GM19043 (cell line): ENCODE measurements at regions not wholly inside any gene's neighbourhood (a gene's known extent, or its start where the extent isn't known, plus 50 kb on each side); places are given as distances from the start of the nearest gene placed in this dataset.

Experiments used
- ATAC-seq: cut with Tn5 transposase; IDR thresholded peaks from one replicate; pipeline ENCODE4 v1.9.1; 2021; ENCODE audit warnings: low read depth; ENCODE audit not compliant: unreplicated experiment

DNA sequence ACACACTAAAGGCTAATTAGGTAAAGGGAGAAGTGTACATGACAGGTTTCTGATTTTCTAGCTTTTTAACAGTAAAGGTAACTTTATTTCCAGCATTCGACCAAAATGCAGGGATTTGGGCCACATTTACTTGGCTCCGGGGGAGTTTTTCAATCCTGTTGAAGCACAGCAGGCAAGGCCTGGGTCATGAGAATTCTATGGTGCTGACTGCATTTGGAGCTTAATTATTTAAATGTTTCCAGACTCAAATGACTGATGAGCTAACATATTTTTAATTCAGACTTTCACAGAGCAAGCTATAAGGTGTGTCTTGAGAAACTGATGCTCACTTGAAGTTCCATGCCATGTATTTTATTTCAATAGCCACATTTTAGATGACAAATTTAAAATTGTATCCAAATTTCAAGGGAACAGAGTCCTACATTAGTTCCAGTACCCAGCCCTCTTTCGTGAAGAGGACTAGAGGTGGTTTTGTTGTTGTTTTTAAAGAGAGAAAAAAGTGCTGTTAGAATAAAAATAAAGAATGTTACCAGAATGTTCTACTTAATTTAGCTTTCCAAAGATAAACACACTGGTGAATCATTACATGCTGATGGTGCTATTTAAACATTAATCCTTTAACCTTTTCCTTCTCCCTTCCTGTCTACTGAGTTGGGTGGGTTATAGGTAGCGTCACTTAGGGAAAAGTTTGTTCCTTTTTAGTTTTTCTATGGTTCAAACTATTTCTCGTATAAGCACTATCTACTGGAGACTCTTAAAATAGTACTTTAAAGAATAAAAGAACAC is 82.3 kb upstream of the PHACTR2 start:
- ATAC-seq, result no peak

DNA sequence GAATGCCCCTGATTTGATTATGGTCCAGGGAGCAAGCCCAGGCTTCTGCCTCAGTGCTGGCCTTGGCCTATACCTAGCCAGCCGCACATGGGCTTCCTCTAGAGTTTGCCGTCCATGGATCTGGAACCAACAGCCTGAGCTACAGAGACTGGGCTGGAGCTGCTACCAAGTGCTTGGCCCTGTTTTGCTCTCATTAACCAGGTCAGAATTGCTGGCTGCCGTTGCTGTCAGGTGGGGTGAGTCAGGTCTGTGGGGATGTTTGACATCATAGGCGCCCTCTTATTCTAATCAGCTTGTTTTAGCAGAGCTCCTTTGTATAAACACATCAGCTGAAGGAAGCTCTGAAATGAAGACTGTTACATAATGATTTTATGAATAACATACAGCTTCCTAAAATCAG is 83.1 kb upstream of the PHACTR2 start:
- ATAC-seq, result no peak

DNA sequence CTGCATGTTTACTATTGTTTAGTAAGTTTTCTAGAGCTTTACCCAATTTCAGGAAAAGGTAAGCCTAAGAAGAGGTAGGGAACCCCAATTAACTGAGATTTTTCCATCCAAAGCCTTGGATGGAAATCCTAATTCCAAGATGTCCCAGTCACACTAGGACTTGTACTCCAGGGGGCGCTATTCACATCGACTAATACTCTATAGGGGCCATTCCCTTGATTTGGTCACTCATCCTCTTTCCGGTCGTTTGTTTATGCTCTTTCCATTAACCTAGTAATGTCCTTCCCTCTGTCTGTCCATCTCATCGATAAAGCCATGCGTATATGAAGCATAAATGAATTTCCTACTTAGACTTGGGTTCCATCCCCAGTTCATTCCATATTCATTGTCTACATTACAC is 80.8 kb upstream of the FUCA2 start:
- ATAC-seq, result no peak

DNA sequence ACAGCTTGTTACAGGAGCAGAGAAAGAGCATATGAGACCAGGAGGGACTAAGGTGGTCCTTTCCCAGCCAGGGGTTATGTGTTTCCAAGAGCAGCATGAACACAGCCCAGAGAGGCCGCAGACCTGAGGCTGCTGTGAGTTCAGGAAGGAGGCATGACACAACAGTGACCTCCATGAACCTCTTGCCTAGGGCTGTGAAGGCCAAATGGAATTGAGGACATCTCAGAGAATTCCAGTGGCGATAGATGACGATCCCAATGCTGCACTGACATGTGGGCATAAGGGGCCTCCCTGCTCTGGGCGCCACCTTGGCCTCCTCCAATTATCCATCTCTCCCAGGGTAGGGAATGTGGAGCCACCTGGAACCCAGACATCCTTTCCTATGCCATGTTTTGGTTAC is 79.9 kb upstream of the FUCA2 start:
- ATAC-seq, result no peak

DNA sequence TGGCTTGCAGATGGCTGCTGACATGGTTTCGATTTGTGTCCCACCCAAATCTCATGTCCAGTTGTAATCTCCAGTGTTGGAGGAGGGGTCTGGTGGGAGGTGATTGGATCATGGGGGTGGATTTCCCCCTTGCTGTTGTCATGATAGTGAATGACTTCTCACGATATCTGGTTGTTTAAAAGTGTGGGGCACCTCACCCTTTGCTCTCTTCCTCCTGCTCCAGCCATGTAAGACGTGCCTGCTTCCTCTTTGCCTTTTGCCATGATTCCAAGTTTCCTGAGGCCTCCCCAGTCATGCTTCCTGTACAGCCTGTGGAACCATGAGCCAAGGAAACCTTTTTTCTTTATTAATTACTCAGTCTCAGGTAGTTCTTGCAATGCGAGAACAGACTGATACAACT is 77.6 kb upstream of the FUCA2 start:
- no peak for ATAC-seq

DNA sequence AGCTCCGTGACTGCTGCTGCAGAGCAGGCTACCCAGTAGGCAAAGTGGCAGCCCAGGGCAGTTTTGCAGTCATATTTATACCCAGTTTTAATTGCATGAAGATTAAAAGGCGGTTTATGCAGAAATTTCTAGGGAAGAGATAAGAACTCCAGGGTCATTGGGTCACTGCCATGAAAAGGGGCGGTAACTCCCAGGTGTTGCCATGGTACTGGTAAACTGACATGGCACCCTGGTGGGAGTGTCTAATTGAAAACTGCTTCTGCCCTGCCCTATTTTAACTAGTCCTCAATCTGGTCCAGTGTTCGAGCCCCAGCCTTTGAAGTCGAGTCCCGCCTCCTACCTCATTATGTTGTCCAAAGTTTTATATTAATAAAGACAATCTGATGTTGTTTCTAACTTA is 75.0 kb upstream of the FUCA2 start:
- ATAC-seq, result no peak

DNA sequence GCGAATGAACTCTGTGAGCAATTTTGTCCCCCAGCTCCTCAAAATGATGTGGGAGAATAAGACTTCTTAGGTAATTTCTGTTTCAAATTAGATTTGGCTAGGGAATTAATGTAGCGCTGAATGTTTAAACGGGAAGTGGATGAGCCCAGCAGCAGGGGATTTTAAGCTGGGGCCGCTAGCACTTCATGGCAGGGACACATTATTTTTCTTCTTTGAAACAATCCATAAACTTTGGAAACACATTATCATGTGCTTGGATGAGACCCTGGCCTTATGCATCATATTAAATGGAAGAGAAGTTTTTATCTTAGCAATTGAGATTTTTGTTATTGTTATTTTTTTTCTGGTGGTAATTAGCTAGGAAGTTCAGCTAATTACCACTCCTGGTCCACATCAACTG is 74.2 kb upstream of the FUCA2 start:
- ATAC-seq, result no peak

DNA sequence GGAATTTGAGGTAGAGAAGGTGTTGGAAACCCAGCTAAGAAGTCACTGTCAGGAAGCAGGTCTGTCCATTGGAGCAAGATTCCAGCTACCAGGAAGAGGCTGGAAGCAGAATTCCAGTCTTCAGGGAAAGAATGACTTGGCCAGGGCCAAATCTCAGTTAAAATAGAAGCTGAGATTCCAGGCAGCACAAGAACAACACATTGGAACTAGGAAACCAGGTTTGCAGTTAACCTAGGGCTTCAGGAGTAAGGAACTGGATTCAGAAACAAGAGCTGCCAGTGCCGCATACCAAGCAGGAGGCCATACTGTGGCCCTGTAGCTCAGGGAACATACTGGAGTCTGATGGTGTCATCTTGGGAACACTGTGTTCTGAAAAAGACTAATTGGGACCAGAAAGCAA is 73.7 kb upstream of the FUCA2 start:
- no peak for ATAC-seq

DNA sequence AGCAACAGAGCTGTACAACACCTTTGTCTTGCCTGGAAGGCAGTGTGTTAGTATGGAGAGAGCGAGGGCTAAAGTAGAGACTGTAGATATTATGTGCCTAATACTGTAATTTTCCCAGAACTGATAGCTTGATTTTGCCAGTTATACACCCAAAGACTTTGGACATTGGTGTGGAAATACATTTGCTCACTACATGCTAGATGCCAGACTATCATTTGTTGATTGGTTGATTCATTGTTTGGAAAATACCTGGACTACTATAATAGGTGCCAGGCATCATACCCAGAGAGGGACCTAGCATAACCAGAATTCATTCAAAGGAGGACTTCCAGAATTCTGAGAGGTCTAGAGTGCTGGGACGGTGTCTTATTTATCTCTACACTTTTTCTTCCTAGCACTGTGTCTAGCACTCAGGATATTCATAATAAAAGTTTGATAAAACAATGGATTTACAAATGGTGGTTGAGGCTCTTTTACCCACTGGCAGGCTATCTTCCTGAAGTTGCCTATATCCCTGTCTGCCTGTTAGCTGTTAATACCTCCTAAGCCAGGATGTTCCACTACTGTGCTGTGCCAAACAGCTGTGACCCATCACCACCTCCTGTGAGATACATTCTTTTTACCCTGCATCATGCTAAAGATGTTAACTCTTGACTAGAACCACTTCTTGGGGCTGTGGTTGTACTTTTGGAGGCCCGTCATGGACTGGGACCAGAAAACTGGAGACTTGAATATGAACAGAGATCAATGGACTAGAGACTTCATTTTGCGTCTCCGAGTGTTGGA is 72.2 kb upstream of the FUCA2 start:
- no peak for ATAC-seq

DNA sequence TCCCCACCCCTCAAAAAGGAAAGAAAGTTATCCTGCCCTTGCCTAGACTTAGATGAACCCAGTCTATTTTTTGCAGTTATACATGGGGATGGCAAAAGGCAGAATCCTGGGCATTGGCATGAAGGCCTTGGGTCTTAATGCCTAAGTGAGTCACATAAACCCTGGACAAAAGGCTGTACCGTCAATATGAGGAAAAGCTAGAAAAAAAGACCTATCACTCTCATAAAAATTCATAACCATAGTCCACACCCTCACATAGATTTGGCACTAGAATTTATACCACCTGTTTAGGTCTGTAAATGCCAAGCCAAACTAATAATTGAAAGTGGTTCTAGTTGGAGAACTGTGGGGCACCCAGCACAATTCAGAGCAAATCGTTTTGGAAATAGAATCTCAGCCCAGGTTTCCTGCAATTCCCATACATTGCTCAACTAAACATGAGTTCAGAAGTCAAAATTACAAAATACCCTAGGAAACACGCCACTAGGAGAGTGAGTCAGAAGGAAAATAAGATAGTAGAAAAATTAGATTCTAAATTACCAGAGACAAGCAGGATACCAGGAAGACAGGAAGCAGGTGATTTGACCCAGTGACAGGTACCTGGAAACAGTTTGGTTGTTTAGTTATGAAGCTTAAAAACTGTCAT is 70.4 kb upstream of the FUCA2 start:
- no peak for ATAC-seq

DNA sequence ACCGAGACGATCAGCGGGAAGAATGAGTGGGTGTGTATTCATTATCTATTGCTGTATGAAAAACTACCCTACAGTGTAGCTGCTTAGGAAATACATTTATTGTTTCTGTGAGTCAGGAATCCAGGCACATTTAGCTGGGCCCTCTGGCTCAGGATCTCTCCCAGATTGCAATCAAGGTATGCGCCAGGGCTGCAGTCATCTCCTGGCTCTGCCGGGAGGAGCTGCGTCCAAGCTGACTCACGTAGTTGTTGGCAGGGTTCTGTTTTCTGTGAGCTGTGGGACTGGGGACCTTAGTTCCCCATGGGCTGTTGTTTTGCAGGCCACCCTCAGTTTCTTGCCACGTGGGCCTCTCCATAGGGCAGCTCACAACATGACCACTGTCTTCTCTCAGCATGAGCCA is 68.2 kb upstream of the FUCA2 start:
- no peak for ATAC-seq

DNA sequence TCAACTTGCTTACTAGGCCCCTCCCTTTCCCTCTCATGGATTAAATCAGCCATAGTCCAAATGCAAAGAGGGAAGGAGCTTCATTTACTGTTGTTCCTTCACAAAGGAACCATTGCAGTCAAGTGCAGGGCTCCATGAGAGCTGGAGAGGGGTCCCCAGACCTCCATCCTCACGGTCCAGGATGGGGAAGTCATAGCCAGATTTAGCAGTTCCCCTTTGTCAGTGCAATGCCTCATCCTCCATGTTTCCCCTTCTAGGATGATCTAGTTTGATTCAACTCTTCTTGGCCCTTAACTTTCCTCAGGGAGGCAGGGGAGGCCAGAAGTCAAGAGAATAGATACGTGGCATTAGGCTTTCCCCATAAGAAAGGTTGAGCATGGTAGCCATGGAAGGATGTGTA is 66.5 kb upstream of the FUCA2 start:
- ATAC-seq, result no peak

DNA sequence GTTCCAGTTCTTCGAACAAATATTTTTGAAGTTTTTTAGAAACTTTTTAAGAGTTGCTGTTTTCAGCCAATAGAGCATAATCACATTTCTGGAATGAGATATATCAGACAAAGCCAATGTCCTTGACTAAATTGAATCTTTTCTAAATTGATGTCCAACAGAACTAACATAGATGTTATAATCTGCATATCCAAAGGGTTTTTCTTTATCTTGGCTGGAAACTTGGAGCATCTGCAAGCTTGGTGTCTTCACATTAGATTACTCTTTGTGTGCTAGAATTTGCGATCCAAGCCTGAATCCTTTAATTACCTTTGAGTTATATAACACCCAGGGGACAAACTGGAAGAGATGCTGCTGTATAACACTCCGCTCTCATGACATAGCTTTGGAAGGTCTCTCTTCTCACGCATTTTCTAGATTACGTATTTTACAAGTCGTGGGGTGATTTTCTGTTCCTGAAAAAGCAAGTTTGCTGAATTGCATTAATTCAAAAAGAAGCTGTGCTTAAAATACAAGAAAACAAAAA is 64.4 kb upstream of the FUCA2 start:
- no peak for ATAC-seq

DNA sequence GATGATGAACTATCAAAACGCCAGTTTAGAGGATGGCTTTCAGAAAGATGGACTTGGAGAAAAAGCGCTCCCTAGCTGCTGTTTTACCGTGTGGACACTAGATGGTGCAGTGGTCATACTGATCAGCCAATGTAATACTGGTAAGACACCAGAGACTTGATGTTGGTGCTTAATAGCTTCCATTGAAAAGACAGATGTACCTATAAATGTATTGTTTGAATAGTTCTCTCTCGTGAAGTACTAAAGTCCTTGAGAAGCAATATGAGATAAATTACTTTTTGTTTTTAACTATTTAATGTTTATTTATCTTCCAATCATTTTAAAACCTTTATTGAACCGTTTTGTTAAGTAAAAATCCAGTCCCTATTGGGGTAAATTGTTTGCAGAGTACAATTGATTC is 63.9 kb upstream of the FUCA2 start:
- peak; percentile 97 for ATAC-seq

DNA sequence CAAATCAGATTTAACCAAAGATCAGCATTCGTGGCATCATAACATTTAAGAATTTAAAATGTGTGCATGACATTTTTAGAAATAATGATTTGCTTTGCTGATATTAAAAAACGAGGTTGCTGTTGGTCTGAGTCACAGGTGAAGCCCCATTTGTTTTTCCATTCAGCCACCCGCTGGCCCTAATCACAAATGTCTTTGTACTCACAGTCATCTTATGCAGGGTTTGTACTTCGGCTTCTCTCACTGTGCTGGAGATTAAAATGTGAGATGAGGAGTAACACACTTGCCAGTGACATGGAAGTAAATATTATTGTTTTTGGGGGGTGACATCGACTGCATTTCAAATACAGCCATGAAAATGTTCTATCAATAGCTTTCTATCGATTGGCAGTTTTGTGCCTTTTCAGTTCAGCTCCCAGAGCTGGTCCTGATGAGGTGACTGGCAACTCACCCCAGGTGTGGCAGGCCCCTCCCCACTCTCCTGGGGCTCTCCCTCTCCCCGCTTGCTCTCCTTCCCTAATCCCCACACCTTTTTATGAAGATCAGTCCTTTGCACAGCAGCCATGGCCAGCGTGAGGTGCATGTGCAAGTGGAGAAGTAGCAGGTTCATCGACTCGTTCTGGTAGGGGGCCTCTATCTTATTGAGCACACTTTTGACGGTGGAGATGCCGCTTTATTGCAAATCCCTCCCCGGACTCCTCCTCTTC is 58.8 kb upstream of the FUCA2 start:
- no peak for ATAC-seq

DNA sequence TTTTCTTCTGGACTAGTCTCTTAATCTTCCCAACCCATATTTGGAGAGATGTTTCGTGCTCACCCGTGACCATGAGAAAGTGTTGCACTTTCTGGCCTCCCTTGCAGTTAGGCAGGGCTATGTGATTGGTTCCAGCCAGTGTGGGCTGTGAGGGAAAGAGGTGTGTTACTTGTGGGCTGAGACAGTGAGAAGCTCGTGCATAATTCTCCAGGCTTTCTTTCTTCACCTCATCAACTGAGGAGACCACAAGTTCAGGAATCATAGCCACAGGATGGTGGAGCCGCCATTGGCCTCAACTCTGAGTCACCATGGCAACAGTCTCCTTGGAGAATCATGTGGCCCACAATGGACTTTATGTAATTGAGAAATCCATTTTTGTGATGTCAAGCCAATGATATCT is 57.5 kb upstream of the FUCA2 start:
- no peak for ATAC-seq

DNA sequence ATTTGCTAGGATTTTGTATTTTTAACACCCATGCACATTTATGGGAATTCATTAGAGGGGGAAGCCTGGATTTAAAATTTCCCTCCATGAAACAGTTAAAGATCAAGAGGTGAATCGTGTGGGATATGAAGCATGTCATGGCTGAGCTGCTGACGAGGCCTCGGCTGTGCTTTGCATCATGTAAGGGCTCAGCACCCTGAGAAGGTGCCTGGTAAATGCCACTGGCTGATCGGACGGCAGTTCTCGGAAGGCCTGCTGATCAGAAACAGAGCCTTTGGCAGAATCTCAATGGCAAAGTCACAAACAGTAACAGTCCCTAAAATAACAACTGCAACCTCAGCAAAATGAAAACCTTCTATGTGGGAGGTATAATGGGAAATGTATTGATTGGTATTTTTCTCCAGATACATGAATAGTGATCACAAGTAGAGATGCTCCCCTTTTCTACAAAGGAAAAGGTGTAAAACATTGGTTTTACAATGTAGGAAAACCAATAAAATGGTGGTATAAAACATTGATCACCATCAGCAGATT is 53.0 kb upstream of the FUCA2 start:
- ATAC-seq, result no peak

DNA sequence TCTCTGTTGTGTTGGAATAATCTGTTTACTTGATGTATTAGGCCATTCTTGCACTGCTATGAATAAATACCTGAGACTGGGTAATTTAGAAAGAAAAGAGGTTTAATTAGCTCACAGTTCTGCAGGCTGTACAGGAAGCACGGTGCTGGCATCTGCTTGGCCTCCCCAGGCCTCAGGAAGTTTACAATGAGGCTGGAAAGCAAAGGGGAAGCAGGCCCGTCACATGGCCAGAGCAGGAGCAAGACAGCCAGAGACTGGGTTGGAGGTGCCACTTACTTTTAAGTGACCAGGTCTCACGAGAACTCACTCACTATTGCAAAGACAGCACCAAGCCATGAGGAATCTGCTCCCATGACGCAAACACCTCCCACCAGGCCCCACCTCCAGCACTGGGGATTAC is 50.6 kb upstream of the FUCA2 start:
- no peak for ATAC-seq
